ENCODE measurements at regions not wholly inside any gene's neighbourhood (a gene's known extent, or its start where the extent isn't known, plus 50 kb on each side); places are given as distances from the start of the nearest gene placed in this dataset.

DNA sequence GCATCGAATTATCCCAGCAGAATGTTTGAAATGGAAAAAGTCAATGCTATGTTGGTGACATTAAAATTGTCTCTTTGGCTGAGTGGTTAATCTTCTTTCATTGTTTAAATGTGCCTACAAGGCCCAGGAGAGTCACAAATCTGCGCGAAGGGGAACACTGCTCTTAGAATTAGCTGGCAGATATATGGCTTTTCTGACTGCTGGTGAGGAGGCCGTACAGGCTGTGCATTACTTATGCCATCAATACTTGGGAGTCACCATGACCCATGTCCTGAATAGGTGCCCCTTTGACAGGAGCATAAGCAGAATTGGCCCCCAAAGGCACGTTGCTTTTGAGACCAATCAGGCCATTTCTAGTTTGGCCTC lies 521.5 kb downstream of the FUT8 start (continued):
- TF ChIP-seq POU6F1 (CRISPR knock-in tag; IDR thresholded peaks at IDR 0.05; ENCODE audit: borderline replicate concordance, low read depth): no peak
- no peak for TF ChIP-seq ESRRG (CRISPR knock-in tag; IDR thresholded peaks at IDR 0.05)
- TF ChIP-seq ISL1 (CRISPR knock-in tag; IDR thresholded peaks at IDR 0.05): no peak
- TF ChIP-seq ZC3H10 (CRISPR knock-in tag; IDR thresholded peaks at IDR 0.05): no peak
- no peak for TF ChIP-seq TCF4 (CRISPR knock-in tag; IDR thresholded peaks at IDR 0.05; ENCODE audit: borderline replicate concordance)
- TF ChIP-seq TOX (CRISPR knock-in tag; IDR thresholded peaks at IDR 0.05; ENCODE audit: borderline replicate concordance): no peak

DNA sequence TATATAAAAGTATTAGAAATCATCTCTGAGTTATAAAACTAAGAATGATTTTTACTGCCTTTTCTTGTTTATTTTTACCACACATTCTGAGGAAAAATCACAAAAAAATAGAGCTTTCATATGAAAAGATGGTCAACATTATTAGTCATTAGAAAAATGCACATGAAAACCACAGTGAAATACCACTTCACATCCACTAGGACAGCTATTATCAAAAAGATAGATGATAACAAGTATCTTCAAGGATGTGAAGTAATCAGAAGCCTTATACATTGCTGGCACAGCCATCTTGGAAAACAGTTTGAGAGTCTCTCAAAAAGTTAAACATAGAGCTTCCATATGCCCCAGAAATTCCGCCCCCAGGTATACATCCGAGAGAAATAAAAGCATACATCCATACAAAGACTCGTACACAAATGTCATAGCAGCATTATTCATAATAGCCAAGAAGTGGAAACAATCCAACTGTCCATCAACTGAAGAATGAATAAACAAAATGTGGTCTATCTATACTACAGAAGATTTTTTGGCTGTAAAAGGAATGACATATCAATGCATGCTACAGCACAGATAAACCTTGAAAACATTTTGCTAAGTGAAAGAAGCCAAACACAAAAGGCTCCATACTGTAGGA lies 523.9 kb downstream of the FUT8 start:
- TF ChIP-seq ZNF70 (CRISPR knock-in tag; IDR thresholded peaks at IDR 0.05): no peak
- no peak for TF ChIP-seq RARB (CRISPR knock-in tag; IDR thresholded peaks at IDR 0.05)
- TF ChIP-seq PPARA (CRISPR knock-in tag; IDR thresholded peaks at IDR 0.05; ENCODE audit: borderline replicate concordance): no peak
- TF ChIP-seq OSR1 (CRISPR knock-in tag; IDR thresholded peaks at IDR 0.05): no peak
- no peak for TF ChIP-seq ZNF565 (CRISPR knock-in tag; conservative IDR thresholded peaks at IDR 0.05; ENCODE audit: low read depth)
- no peak for TF ChIP-seq GLIS3 (CRISPR knock-in tag; IDR thresholded peaks at IDR 0.05)
- no peak for ATAC-seq

- no peak for ATAC-seq
- TF ChIP-seq TCF4 (CRISPR knock-in tag; IDR thresholded peaks at IDR 0.05; ENCODE audit: borderline replicate concordance) (no peak), PPARA (CRISPR knock-in tag; IDR thresholded peaks at IDR 0.05; ENCODE audit: borderline replicate concordance) (no peak), TOX (CRISPR knock-in tag; IDR thresholded peaks at IDR 0.05; ENCODE audit: borderline replicate concordance) (no peak), ZNF565 (CRISPR knock-in tag; conservative IDR thresholded peaks at IDR 0.05; ENCODE audit: low read depth) (no peak), ZFP30 (CRISPR knock-in tag; IDR thresholded peaks at IDR 0.05) (no peak), BACH2 (CRISPR knock-in tag; IDR thresholded peaks at IDR 0.05; ENCODE audit: borderline replicate concordance) (no peak), GLIS3 (CRISPR knock-in tag; IDR thresholded peaks at IDR 0.05) (no peak)
These were observed 524.8 kb downstream of the FUT8 start for GRCh38 chr14:65937079-65937959.

GRCh38 chr14:65937960-65938316 lies 525.4 kb downstream of the FUT8 start:
- no peak for ATAC-seq
- TF ChIP-seq OSR1 (CRISPR knock-in tag; IDR thresholded peaks at IDR 0.05) (no peak), SNAI2 (CRISPR knock-in tag; IDR thresholded peaks at IDR 0.05) (no peak), ARNTL (CRISPR knock-in tag; IDR thresholded peaks at IDR 0.05; ENCODE audit: borderline replicate concordance, low read depth) (no peak), ZC3H10 (CRISPR knock-in tag; IDR thresholded peaks at IDR 0.05) (no peak), ZFP30 (CRISPR knock-in tag; IDR thresholded peaks at IDR 0.05) (no peak), ISL1 (CRISPR knock-in tag; IDR thresholded peaks at IDR 0.05) (no peak), TCF4 (CRISPR knock-in tag; IDR thresholded peaks at IDR 0.05; ENCODE audit: borderline replicate concordance) (no peak), CSDC2 (CRISPR knock-in tag; IDR thresholded peaks at IDR 0.05) (no peak), POU6F1 (CRISPR knock-in tag; IDR thresholded peaks at IDR 0.05; ENCODE audit: borderline replicate concordance, low read depth) (no peak), ZNF8 (CRISPR knock-in tag; IDR thresholded peaks at IDR 0.05) (no peak), ZFP3 (CRISPR knock-in tag; IDR thresholded peaks at IDR 0.05) (no peak), TOX (CRISPR knock-in tag; IDR thresholded peaks at IDR 0.05; ENCODE audit: borderline replicate concordance) (no peak), BACH2 (CRISPR knock-in tag; IDR thresholded peaks at IDR 0.05; ENCODE audit: borderline replicate concordance) (no peak), PPARA (CRISPR knock-in tag; IDR thresholded peaks at IDR 0.05; ENCODE audit: borderline replicate concordance) (no peak)
- TF ChIP-seq, protein P1, sequence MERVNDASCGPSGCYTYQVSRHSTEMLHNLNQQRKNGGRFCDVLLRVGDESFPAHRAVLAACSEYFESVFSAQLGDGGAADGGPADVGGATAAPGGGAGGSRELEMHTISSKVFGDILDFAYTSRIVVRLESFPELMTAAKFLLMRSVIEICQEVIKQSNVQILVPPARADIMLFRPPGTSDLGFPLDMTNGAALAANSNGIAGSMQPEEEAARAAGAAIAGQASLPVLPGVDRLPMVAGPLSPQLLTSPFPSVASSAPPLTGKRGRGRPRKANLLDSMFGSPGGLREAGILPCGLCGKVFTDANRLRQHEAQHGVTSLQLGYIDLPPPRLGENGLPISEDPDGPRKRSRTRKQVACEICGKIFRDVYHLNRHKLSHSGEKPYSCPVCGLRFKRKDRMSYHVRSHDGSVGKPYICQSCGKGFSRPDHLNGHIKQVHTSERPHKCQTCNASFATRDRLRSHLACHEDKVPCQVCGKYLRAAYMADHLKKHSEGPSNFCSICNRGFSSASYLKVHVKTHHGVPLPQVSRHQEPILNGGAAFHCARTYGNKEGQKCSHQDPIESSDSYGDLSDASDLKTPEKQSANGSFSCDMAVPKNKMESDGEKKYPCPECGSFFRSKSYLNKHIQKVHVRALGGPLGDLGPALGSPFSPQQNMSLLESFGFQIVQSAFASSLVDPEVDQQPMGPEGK (CRISPR knock-in tag; IDR thresholded peaks at IDR 0.05; ENCODE audit: borderline replicate concordance): no peak
- TF ChIP-seq, protein P2, sequence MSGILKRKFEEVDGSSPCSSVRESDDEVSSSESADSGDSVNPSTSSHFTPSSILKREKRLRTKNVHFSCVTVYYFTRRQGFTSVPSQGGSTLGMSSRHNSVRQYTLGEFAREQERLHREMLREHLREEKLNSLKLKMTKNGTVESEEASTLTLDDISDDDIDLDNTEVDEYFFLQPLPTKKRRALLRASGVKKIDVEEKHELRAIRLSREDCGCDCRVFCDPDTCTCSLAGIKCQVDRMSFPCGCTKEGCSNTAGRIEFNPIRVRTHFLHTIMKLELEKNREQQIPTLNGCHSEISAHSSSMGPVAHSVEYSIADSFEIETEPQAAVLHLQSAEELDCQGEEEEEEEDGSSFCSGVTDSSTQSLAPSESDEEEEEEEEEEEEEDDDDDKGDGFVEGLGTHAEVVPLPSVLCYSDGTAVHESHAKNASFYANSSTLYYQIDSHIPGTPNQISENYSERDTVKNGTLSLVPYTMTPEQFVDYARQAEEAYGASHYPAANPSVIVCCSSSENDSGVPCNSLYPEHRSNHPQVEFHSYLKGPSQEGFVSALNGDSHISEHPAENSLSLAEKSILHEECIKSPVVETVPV (CRISPR knock-in tag; IDR thresholded peaks at IDR 0.05): no peak
- TF ChIP-seq, protein P3, sequence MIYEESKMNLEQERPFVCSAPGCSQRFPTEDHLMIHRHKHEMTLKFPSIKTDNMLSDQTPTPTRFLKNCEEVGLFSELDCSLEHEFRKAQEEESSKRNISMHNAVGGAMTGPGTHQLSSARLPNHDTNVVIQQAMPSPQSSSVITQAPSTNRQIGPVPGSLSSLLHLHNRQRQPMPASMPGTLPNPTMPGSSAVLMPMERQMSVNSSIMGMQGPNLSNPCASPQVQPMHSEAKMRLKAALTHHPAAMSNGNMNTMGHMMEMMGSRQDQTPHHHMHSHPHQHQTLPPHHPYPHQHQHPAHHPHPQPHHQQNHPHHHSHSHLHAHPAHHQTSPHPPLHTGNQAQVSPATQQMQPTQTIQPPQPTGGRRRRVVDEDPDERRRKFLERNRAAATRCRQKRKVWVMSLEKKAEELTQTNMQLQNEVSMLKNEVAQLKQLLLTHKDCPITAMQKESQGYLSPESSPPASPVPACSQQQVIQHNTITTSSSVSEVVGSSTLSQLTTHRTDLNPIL (CRISPR knock-in tag; IDR thresholded peaks at IDR 0.05; ENCODE audit: low read depth): no peak

Data from SK-N-SH treated with all-trans-retinoic acid at 6 μM for 48 hours (cell line).